ENCODE measurements at regions not wholly inside any gene's neighbourhood (a gene's known extent, or its start where the extent isn't known, plus 50 kb on each side); places are given as distances from the start of the nearest gene placed in this dataset.
A peak's percentile ranks its signal among the peaks of the same experiment; 100 is the strongest.

GRCh38 chr4:22900876-22901275 lies 208.1 kb downstream of the GBA3 start:
- Mint-ChIP-seq H3K27ac (ENCODE audit: unreplicated experiment) (peak overlapping the region; percentile 41), H3K4me3 (ENCODE audit: unreplicated experiment) (no peak overlapping the region), H3K9me3 (ENCODE audit: unreplicated experiment) (no peaks in the 10 kb centered on the region), H3K4me1 (ENCODE audit: low read depth, unreplicated experiment) (peaks cover 8% of the 10 kb centered on the region), H3K27me3 (ENCODE audit: unreplicated experiment) (no peaks in the 10 kb centered on the region), H3K36me3 (ENCODE audit: unreplicated experiment) (no peaks in the 10 kb centered on the region)
- peak; percentile 19 for DNase-seq
- TF ChIP-seq CTCF (IDR thresholded peaks at IDR 0.05; ENCODE audit: partially characterized antibody, unreplicated experiment), result no peak

GRCh38 chr4:22897520-22898108 lies 204.9 kb downstream of the GBA3 start:
- no peaks in the 10 kb centered on the region for H3K9me3 Mint-ChIP-seq (ENCODE audit: unreplicated experiment)
- peak; percentile 32 for DNase-seq
- H3K27me3 Mint-ChIP-seq (ENCODE audit: unreplicated experiment), result no peaks in the 10 kb centered on the region
- peak; percentile 94 for TF ChIP-seq CTCF (IDR thresholded peaks at IDR 0.05; ENCODE audit: partially characterized antibody, unreplicated experiment)
- H3K27ac Mint-ChIP-seq (ENCODE audit: unreplicated experiment), result no peak overlapping the region
- no peaks in the 10 kb centered on the region for H3K36me3 Mint-ChIP-seq (ENCODE audit: unreplicated experiment)
- H3K4me3 Mint-ChIP-seq (ENCODE audit: unreplicated experiment), result no peak overlapping the region
- H3K4me1 Mint-ChIP-seq (ENCODE audit: low read depth, unreplicated experiment), result peaks cover 8% of the 10 kb centered on the region

- H3K27me3 Mint-ChIP-seq (ENCODE audit: unreplicated experiment), result no peaks in the 10 kb centered on the region
- peaks cover 5% of the 10 kb centered on the region for H3K9me3 Mint-ChIP-seq (ENCODE audit: unreplicated experiment)
- H3K27ac Mint-ChIP-seq (ENCODE audit: unreplicated experiment), result no peak overlapping the region
- no peaks in the 10 kb centered on the region for H3K4me1 Mint-ChIP-seq (ENCODE audit: low read depth, unreplicated experiment)
- no peak for TF ChIP-seq CTCF (IDR thresholded peaks at IDR 0.05; ENCODE audit: partially characterized antibody, unreplicated experiment)
- no peak for DNase-seq
- H3K36me3 Mint-ChIP-seq (ENCODE audit: unreplicated experiment), result peaks cover 11% of the 10 kb centered on the region
- H3K4me3 Mint-ChIP-seq (ENCODE audit: unreplicated experiment), result no peak overlapping the region
Measured at GRCh38 chr4:22895482-22895881, 202.7 kb downstream of the GBA3 start.

- Mint-ChIP-seq H3K4me1 (ENCODE audit: low read depth, unreplicated experiment) (peaks cover 2% of the 10 kb centered on the region), H3K36me3 (ENCODE audit: unreplicated experiment) (peaks cover 6% of the 10 kb centered on the region), H3K9me3 (ENCODE audit: unreplicated experiment) (no peaks in the 10 kb centered on the region), H3K4me3 (ENCODE audit: unreplicated experiment) (no peak overlapping the region), H3K27me3 (ENCODE audit: unreplicated experiment) (no peaks in the 10 kb centered on the region), H3K27ac (ENCODE audit: unreplicated experiment) (no peak overlapping the region)
- DNase-seq, result no peak
- TF ChIP-seq CTCF (IDR thresholded peaks at IDR 0.05; ENCODE audit: partially characterized antibody, unreplicated experiment), result no peak
Measured at GRCh38 chr4:22884157-22884556, 191.4 kb downstream of the GBA3 start.

- Mint-ChIP-seq H3K27ac (ENCODE audit: unreplicated experiment) (no peak overlapping the region), H3K36me3 (ENCODE audit: unreplicated experiment) (no peaks in the 10 kb centered on the region), H3K4me3 (ENCODE audit: unreplicated experiment) (no peak overlapping the region), H3K9me3 (ENCODE audit: unreplicated experiment) (no peaks in the 10 kb centered on the region), H3K27me3 (ENCODE audit: unreplicated experiment) (no peaks in the 10 kb centered on the region), H3K4me1 (ENCODE audit: low read depth, unreplicated experiment) (peaks cover 2% of the 10 kb centered on the region)
- no peak for TF ChIP-seq CTCF (IDR thresholded peaks at IDR 0.05; ENCODE audit: partially characterized antibody, unreplicated experiment)
- DNase-seq, result no peak
Measured at GRCh38 chr4:22881411-22881810, 188.7 kb downstream of the GBA3 start.
